H1 (cell line): ENCODE measurements at regions not wholly inside any gene's neighbourhood (a gene's known extent, or its start where the extent isn't known, plus 50 kb on each side); places are given as distances from the start of the nearest gene placed in this dataset.

Experiments
- CHD1 ChIP-seq: IDR thresholded peaks from 2 replicates; pipeline ENCODE4 v1.6.1; 2012; ENCODE audit warnings: low read depth, low read length, improper control_type of control experiment
- JUN ChIP-seq: IDR thresholded peaks from 2 replicates; pipeline ENCODE4 v1.6.1; 2011; ENCODE audit warnings: low read depth, mild to moderate bottlenecking, improper control_type of control experiment, low read length
- POLR2AphosphoS5 ChIP-seq: IDR thresholded peaks from 2 replicates; pipeline ENCODE4 v1.6.1; 2011; ENCODE audit warnings: low read depth, low read length
- SRF ChIP-seq: IDR thresholded peaks from 2 replicates; pipeline ENCODE4 v1.6.1; 2011; ENCODE audit warnings: mild to moderate bottlenecking, low read depth, low read length, moderate library complexity
- TF ChIP-seq, protein P1 (sequence below), 3 experiments: IDR thresholded peaks; 1 replicate in 2 of 3; 2 replicates in 1 of 3; pipeline versions ENCODE4 v1.5.1 to v1.6.1; 2011; ENCODE audit warnings: low read length in 3 of 3, mild to moderate bottlenecking in 3 of 3, inconsistent platforms in 2 of 3, low read depth in 1 of 3, moderate library complexity in 1 of 3; ENCODE audit not compliant: insufficient read depth in 1 of 3; ENCODE audit errors: control extremely low read depth in 1 of 3
- TF ChIP-seq, protein P2 (sequence below): IDR thresholded peaks from 2 replicates; pipeline ENCODE4 v1.6.1; 2012; ENCODE audit warnings: low read length, inconsistent platforms

DNA sequence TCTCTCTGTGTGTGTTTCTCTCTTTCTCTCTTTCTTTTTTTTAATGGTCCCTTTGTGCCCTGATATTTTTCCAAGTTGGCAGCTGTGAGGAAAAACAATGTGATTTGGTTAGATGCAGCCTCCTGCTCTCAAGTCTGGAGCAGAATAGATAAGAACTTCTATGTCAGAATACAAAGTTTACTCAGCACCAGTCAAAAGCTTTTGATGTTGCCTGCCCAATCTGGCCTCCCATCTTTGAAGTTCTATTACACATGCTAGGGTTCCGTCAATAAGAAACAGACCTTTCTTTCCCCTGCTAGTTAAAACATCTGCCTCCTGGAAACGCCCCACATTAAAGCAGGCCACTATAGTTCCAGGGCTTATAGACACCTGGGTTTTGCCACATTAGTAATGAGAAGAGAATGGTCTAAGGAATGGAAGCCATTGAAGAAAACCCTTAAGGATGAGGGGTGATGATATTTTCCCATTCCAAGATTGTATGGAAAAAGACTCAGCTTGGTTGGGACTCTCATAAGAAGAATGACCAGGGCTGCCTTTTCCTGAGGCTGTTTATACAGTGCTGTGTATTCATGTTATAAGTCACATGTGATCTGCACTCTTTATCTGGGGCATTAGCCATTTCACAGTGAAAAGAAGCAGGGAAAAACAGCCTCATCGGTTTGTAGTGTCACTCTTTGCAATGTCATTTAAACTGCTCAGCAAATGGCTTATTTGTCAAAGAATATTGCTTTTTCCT lies 414.7 kb upstream of the PROX1 start:
- TF ChIP-seq SRF (no peak), POLR2AphosphoS5 (no peak), JUN (no peak), CHD1 (no peak)
- TF ChIP-seq, protein P1, sequence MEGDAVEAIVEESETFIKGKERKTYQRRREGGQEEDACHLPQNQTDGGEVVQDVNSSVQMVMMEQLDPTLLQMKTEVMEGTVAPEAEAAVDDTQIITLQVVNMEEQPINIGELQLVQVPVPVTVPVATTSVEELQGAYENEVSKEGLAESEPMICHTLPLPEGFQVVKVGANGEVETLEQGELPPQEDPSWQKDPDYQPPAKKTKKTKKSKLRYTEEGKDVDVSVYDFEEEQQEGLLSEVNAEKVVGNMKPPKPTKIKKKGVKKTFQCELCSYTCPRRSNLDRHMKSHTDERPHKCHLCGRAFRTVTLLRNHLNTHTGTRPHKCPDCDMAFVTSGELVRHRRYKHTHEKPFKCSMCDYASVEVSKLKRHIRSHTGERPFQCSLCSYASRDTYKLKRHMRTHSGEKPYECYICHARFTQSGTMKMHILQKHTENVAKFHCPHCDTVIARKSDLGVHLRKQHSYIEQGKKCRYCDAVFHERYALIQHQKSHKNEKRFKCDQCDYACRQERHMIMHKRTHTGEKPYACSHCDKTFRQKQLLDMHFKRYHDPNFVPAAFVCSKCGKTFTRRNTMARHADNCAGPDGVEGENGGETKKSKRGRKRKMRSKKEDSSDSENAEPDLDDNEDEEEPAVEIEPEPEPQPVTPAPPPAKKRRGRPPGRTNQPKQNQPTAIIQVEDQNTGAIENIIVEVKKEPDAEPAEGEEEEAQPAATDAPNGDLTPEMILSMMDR (IDR thresholded peaks at IDR 0.05; ENCODE audit: control extremely low read depth in 1 of 3, insufficient read depth in 1 of 3, low read depth in 1 of 3, low read length in 3 of 3): no peak
- TF ChIP-seq, protein P2, sequence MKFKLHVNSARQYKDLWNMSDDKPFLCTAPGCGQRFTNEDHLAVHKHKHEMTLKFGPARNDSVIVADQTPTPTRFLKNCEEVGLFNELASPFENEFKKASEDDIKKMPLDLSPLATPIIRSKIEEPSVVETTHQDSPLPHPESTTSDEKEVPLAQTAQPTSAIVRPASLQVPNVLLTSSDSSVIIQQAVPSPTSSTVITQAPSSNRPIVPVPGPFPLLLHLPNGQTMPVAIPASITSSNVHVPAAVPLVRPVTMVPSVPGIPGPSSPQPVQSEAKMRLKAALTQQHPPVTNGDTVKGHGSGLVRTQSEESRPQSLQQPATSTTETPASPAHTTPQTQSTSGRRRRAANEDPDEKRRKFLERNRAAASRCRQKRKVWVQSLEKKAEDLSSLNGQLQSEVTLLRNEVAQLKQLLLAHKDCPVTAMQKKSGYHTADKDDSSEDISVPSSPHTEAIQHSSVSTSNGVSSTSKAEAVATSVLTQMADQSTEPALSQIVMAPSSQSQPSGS: no peak
